ENCODE measurements at regions not wholly inside any gene's neighbourhood (a gene's known extent, or its start where the extent isn't known, plus 50 kb on each side); places are given as distances from the start of the nearest gene placed in this dataset.

DNA sequence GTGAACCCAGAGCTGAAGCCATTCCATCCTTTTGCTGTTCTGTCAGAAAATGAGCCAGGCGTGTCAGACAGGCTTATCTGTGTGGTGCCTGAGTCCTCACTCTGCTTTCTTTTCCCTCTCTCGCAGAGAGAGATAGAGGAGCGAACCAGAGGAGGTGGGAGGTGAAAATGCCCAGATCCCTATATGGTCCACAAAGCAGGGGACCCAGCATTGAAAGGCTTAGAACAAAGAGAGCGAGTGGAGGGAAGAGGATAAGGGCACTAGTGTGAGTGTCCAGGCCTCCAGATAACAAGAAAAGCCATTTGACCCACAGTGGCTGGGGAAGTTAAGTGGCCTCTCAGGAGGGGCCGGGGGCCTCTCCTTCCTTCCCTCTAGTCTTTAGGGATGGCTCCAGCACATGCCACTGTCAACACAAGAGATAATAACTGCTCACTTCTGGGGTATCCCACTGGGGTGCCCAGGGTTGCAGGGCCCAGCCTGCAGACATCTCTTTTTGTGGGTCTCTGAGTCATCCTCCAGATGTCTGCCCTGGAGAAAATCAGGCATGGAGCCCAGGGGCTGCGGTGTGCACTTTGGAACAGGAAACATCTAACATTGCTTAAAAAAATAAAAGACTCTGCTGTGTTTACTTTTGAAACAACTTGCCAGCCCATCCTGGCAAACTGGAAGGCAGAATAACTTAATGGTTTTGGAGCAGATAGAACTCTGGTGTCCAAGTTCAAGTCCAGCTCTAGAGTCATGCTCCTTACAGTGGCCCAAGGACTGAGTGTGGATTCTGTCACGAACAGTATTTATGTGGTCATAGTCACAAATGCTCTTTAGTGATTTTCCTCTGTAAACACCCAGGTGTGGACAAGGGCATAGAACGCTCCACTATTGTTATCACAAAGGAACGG is 189.5 kb downstream of the CXCL12 start:
- Histone ChIP-seq H3K27ac (ENCODE audit: low read length) (no peak overlapping the region), H2AFZ (ENCODE audit: low read length) (no peak overlapping the region), H3K4me1 (ENCODE audit: low read length) (no peaks in the 10 kb centered on the region), H3K4me2 (ENCODE audit: low read depth, low read length) (no peak overlapping the region), H4K20me1 (ENCODE audit: insufficient read depth, low read length) (no peaks in the 10 kb centered on the region), H3K27me3 (replicated peaks; ENCODE audit: insufficient read depth, low read length) (no peaks in the 10 kb centered on the region), H3K79me2 (ENCODE audit: low read length) (no peaks in the 10 kb centered on the region), H3K36me3 (replicated peaks; ENCODE audit: insufficient read depth, low read length) (no peaks in the 10 kb centered on the region), H3K4me3 (ENCODE audit: low read length) (no peak overlapping the region), H3K9me3 (replicated peaks; ENCODE audit: insufficient read depth, low read length) (no peaks in the 10 kb centered on the region), H3F3A (ENCODE audit: insufficient read depth, low read length) (no peaks in the 10 kb centered on the region), H3K9ac (ENCODE audit: low read length) (no peak overlapping the region), H3K9me2 (replicated peaks; ENCODE audit: insufficient read depth, low read length) (no peaks in the 10 kb centered on the region)
- DNase-seq = no peak
- TF ChIP-seq CTCF (IDR thresholded peaks at IDR 0.05; ENCODE audit: low read length) (no peak), EZH2 (optimal IDR thresholded peaks at IDR 0.05; ENCODE audit: low read depth, low read length) (no peak), EZH2phosphoT487 (IDR thresholded peaks at IDR 0.05; ENCODE audit: low read length) (no peak)

DNA sequence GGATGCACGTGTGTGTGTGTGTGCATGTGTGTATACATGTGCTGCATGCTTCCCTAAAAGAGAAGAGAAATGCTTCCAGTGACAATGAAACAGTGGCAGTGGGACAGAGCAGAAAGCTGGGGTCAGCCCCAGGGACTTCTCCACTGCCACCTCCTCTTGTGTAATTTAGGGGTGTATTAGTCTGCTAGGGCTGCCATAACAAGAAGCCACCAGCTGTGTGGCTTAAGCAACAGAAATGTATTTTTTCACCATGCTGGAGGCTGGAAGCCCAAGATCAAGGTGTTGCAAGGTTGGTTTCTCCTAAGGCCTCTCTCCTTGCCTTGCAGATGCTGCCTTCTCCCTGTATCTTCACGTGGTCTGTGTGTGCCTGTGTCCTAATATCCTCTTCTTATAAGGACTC is 190.5 kb downstream of the CXCL12 start:
- no peaks in the 10 kb centered on the region for H4K20me1 ChIP-seq (ENCODE audit: insufficient read depth, low read length)
- no peak overlapping the region for H3K27ac ChIP-seq (ENCODE audit: low read length)
- no peaks in the 10 kb centered on the region for H3K27me3 ChIP-seq (replicated peaks; ENCODE audit: insufficient read depth, low read length)
- TF ChIP-seq EZH2phosphoT487 (IDR thresholded peaks at IDR 0.05; ENCODE audit: low read length) (no peak), CTCF (IDR thresholded peaks at IDR 0.05; ENCODE audit: low read length) (no peak), EZH2 (optimal IDR thresholded peaks at IDR 0.05; ENCODE audit: low read depth, low read length) (no peak)
- no peak overlapping the region for H3K4me3 ChIP-seq (ENCODE audit: low read length)
- H2AFZ ChIP-seq (ENCODE audit: low read length) = no peak overlapping the region
- no peaks in the 10 kb centered on the region for H3K9me3 ChIP-seq (replicated peaks; ENCODE audit: insufficient read depth, low read length)
- no peaks in the 10 kb centered on the region for H3F3A ChIP-seq (ENCODE audit: insufficient read depth, low read length)
- H3K79me2 ChIP-seq (ENCODE audit: low read length) = no peaks in the 10 kb centered on the region
- H3K36me3 ChIP-seq (replicated peaks; ENCODE audit: insufficient read depth, low read length) = no peaks in the 10 kb centered on the region
- no peak for DNase-seq
- H3K4me2 ChIP-seq (ENCODE audit: low read depth, low read length) = no peak overlapping the region
- no peak overlapping the region for H3K9ac ChIP-seq (ENCODE audit: low read length)
- no peaks in the 10 kb centered on the region for H3K4me1 ChIP-seq (ENCODE audit: low read length)
- no peaks in the 10 kb centered on the region for H3K9me2 ChIP-seq (replicated peaks; ENCODE audit: insufficient read depth, low read length)

DNA sequence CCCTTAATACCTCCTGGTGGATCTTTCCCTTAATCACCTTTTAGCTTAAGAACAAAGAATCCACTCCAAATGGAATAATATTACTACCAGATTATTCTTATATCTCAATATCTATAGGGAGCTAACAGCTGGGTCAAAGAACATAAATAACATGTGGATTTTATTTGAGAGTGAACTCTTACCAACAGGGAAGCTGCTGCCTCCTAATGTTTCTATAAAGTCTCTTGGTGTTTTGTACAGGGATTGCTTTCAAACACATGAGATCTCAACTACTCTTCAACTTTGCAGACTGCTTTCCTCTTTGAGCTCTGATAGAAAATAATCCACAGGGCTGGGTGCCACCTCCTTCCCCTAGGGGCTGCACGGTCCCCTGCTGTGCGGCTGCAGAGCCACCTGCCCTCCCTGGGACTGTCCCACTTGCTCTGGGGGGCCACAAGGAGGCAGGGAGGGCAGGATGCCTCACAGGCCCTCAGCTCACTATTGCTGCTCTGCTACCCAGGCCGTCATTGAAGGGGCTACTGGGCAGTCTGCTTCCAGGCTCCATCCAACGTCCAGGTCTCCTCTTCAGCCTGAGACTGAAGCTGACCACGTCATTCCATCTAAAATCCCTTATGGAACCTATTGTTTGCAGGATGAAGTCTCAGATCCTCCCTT is 191.2 kb downstream of the CXCL12 start:
- H3K4me1 ChIP-seq (ENCODE audit: low read length) = no peaks in the 10 kb centered on the region
- DNase-seq = no peak
- no peak overlapping the region for H3K4me2 ChIP-seq (ENCODE audit: low read depth, low read length)

More for the DNA sequence above, 191.2 kb downstream of the CXCL12 start:
- Histone ChIP-seq H3K79me2 (ENCODE audit: low read length) (no peaks in the 10 kb centered on the region), H3K9me3 (replicated peaks; ENCODE audit: insufficient read depth, low read length) (no peaks in the 10 kb centered on the region), H3K36me3 (replicated peaks; ENCODE audit: insufficient read depth, low read length) (no peaks in the 10 kb centered on the region), H3K27ac (ENCODE audit: low read length) (no peak overlapping the region), H3K27me3 (replicated peaks; ENCODE audit: insufficient read depth, low read length) (no peaks in the 10 kb centered on the region), H3K9ac (ENCODE audit: low read length) (no peak overlapping the region), H3F3A (ENCODE audit: insufficient read depth, low read length) (no peaks in the 10 kb centered on the region), H4K20me1 (ENCODE audit: insufficient read depth, low read length) (no peaks in the 10 kb centered on the region), H2AFZ (ENCODE audit: low read length) (no peak overlapping the region), H3K9me2 (replicated peaks; ENCODE audit: insufficient read depth, low read length) (no peaks in the 10 kb centered on the region), H3K4me3 (ENCODE audit: low read length) (no peak overlapping the region)
- TF ChIP-seq EZH2phosphoT487 (IDR thresholded peaks at IDR 0.05; ENCODE audit: low read length) = no peak
- TF ChIP-seq EZH2 (optimal IDR thresholded peaks at IDR 0.05; ENCODE audit: low read depth, low read length) = no peak
- TF ChIP-seq CTCF (IDR thresholded peaks at IDR 0.05; ENCODE audit: low read length) = no peak
